Thyroid gland (tissue), 4 donors: ENCODE measurements at regions not wholly inside any gene's neighbourhood (a gene's known extent, or its start where the extent isn't known, plus 50 kb on each side); places are given as distances from the start of the nearest gene placed in this dataset.

Experiments used
- DNase-seq, 2 donors: peaks; one replicate each; pipeline ENCODE4 v3.0.0-alpha.2; 2019
- H3K27ac ChIP-seq, 3 donors: fragments of 200-600 bp; sonication (generic); 1 replicate in 2 of 3; 2 replicates in 1 of 3; pipeline ENCODE4 v1.5.1; 2016 to 2019; ENCODE audit warnings: mild to moderate bottlenecking in 1 of 3, moderate library complexity in 1 of 3
- H3K27me3 ChIP-seq: fragments of 200-600 bp; sonication (generic); one replicate; pipeline ENCODE4 v1.5.1; 2019
- H3K36me3 ChIP-seq, 2 donors: fragments of 200-600 bp; sonication (generic); one replicate each; pipeline ENCODE4 v1.5.1; 2016 to 2019
- H3K4me1 ChIP-seq, 2 donors: fragments of 200-600 bp; sonication (generic); one replicate each; pipeline ENCODE4 v1.5.1; 2017 to 2019
- H3K4me3 ChIP-seq, 3 donors: fragments of 200-600 bp; sonication (generic); replicated peaks in 1 of 3; 1 replicate in 2 of 3; 2 replicates in 1 of 3; pipeline ENCODE4 v1.5.1; 2016; ENCODE audit warnings: mild to moderate bottlenecking in 1 of 3
- H3K9me3 ChIP-seq: fragments of 200-600 bp; sonication (generic); one replicate; pipeline ENCODE4 v1.5.1; 2017
- CTCF ChIP-seq, 6 experiments: fragments of 200-600 bp in 3 of 6; fragments of 450-650 bp in 3 of 6; sonication (generic) in 3 of 6; IDR thresholded peaks; one replicate each; pipeline ENCODE4 v1.5.1; 2016 to 2019; ENCODE audit warnings: antibody characterized with exemption in 6 of 6, mild to moderate bottlenecking in 2 of 6, inconsistent platforms in 1 of 6, moderate library complexity in 1 of 6
- POLR2A ChIP-seq, 2 donors: fragments of 450-650 bp; IDR thresholded peaks; one replicate each; pipeline ENCODE4 v1.6.1; 2017; ENCODE audit warnings: antibody characterized with exemption in 2 of 2, mild to moderate bottlenecking in 2 of 2, moderate library complexity in 1 of 2
- WGBS, 2 donors: methylation state at CpG; one replicate each; pipeline ENCODE4 v1.1.5; 2017; 5-methylcytosine and 5-hydroxymethylcytosine counted together
- intact Hi-C: fragments of 100-400 bp; cut with DNase I; formaldehyde crosslinking; loops from one replicate; pipeline ENCODE4 v1.15.1; 2023

- H3K27ac ChIP-seq = no peak overlapping the region
- H3K36me3 ChIP-seq = no peaks in the 10 kb centered on the region
- no peaks in the 10 kb centered on the region for H3K4me1 ChIP-seq
- WGBS, 2 donors = 66 to 72% methylated on average over 4 of the region's 4 CpGs
- intact Hi-C loops = no loop called here
- no peaks in the 10 kb centered on the region for H3K9me3 ChIP-seq
- H3K4me3 ChIP-seq = no peak overlapping the region
- H3K27me3 ChIP-seq = no peaks in the 10 kb centered on the region
- TF ChIP-seq POLR2A (IDR thresholded peaks at IDR 0.05) = no peak
- TF ChIP-seq CTCF (IDR thresholded peaks at IDR 0.05) = no peak
- no peak for DNase-seq
These were observed 302.4 kb upstream of the PDZRN3 start for GRCh38 chr3:73927203-73927570.

DNA sequence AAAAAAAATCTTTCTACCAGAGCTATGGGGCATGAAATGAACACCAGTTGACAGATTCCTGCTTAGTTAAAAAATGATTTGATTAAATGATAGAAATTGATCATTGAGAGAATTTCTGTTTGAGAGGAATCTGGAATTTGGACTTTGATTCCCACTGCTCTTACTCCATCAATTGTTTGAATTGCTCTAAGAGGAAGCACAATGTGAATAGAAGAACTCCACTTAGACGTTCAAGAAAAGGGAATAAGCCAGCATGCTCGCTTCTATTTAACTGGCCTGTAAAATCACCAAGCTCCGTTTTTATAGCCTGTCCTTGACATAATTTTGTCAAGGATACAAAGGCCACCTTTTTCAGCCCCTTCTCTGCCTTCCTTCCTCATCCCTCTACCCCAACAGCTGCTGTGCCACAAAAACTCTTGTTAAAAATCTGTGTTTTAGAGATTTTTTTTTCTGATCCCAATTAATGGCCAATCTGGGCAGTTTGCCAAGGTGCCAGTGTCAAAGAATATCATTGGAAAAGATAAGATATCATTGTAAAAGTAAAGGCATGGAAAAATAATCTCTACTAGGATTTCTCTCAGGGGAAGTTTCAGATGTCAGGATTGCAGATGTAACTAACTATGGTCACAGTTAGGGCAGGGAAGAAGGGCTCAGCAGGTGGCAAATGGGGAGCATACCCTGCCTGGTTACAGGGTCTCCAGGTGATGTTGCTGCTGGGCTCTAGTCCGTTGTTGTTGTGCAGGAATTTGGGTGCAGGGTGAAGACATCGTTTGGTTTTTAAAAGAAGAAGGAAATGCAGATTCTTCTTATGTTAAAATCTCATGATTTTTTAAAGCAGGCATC lies 301.8 kb upstream of the PDZRN3 start:
- TF ChIP-seq CTCF (IDR thresholded peaks at IDR 0.05) = no peak
- no peak for TF ChIP-seq POLR2A (IDR thresholded peaks at IDR 0.05)
- intact Hi-C loops = no loop called here
- DNase-seq = no peak

DNA sequence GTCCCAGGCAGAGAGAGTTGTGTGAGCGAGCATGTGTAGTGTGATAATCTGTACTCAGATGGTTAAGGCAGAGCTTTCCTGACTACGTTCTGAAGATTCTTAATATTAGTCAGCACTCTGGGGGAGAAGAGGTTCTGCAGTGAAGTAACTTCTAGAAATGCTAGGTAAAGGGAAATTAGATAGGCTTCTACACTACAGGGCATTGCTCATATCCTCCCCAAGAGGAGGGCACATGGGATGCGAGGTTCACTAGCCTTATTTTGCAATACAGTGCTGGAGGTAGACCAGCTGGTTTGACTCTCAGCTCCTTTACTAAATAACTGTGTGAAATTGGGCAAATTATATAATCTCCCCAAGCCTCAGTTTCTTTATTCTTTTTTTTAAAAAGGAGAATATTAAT lies 300.3 kb upstream of the PDZRN3 start:
- Histone ChIP-seq H3K9me3 (no peaks in the 10 kb centered on the region), H3K4me1 (no peaks in the 10 kb centered on the region), H3K27ac (no peak overlapping the region), H3K27me3 (no peaks in the 10 kb centered on the region), H3K4me3 (no peak overlapping the region), H3K36me3 (no peaks in the 10 kb centered on the region)
- intact Hi-C loops = no loop called here
- DNase-seq = no peak
- WGBS, 2 donors = 83 to 85% methylated on average over 3 of the region's 3 CpGs
- TF ChIP-seq POLR2A (IDR thresholded peaks at IDR 0.05) (no peak), CTCF (IDR thresholded peaks at IDR 0.05) (no peak)

More for the DNA sequence above, 301.8 kb upstream of the PDZRN3 start:
- Histone ChIP-seq H3K36me3 (no peaks in the 10 kb centered on the region), H3K4me3 (no peak overlapping the region), H3K27ac (no peak overlapping the region), H3K27me3 (no peaks in the 10 kb centered on the region), H3K4me1 (no peaks in the 10 kb centered on the region), H3K9me3 (no peaks in the 10 kb centered on the region)
- 32 to 44% methylated on average over 5 of the region's 5 CpGs for WGBS, 2 donors

GRCh38 chr3:73924048-73924447 lies 299.3 kb upstream of the PDZRN3 start:
- Histone ChIP-seq H3K27ac (no peak overlapping the region), H3K4me1 (no peaks in the 10 kb centered on the region), H3K4me3 (no peak overlapping the region), H3K27me3 (no peaks in the 10 kb centered on the region), H3K36me3 (no peaks in the 10 kb centered on the region), H3K9me3 (no peaks in the 10 kb centered on the region)
- intact Hi-C loops = no loop called here
- TF ChIP-seq POLR2A (IDR thresholded peaks at IDR 0.05) = no peak
- no peak for TF ChIP-seq CTCF (IDR thresholded peaks at IDR 0.05)
- no peak for DNase-seq
- 87 to 91% methylated on average over 6 of the region's 6 CpGs for WGBS, 2 donors

- no peak for TF ChIP-seq POLR2A (IDR thresholded peaks at IDR 0.05)
- TF ChIP-seq CTCF (IDR thresholded peaks at IDR 0.05) = no peak
- WGBS, 2 donors = 90 to 93% methylated on average over 2 of the region's 2 CpGs
These were observed 292.9 kb upstream of the PDZRN3 start for GRCh38 chr3:73917643-73918042.

More at GRCh38 chr3:73917643-73918042, 292.9 kb upstream of the PDZRN3 start:
- DNase-seq = no peak
- intact Hi-C loops = no loop called here
- Histone ChIP-seq H3K4me1 (no peaks in the 10 kb centered on the region), H3K9me3 (no peaks in the 10 kb centered on the region), H3K4me3 (no peak overlapping the region), H3K36me3 (no peaks in the 10 kb centered on the region), H3K27me3 (no peaks in the 10 kb centered on the region), H3K27ac (no peak overlapping the region)
